ENCODE measurements at regions not wholly inside any gene's neighbourhood (a gene's known extent, or its start where the extent isn't known, plus 50 kb on each side); places are given as distances from the start of the nearest gene placed in this dataset.

GRCh38 chr2:177108890-177109289, 103.7 kb upstream of the HNRNPA3 start:
- H3K36me3 Mint-ChIP-seq (ENCODE audit: low read depth), result no peaks in the 10 kb centered on the region
- intact Hi-C loops (cut with micrococcal nuclease), result no loop called here
- H3K27ac Mint-ChIP-seq, result no peak overlapping the region
- H3K4me3 Mint-ChIP-seq, result no peak overlapping the region
- no peaks in the 10 kb centered on the region for H3K4me1 Mint-ChIP-seq (ENCODE audit: low read depth)
- no peaks in the 10 kb centered on the region for H3K27me3 Mint-ChIP-seq
- no peaks in the 10 kb centered on the region for H3K9me3 Mint-ChIP-seq

- intact Hi-C loops (cut with micrococcal nuclease), result no loop called here
- H3K4me3 Mint-ChIP-seq, result no peak overlapping the region
- H3K4me1 Mint-ChIP-seq (ENCODE audit: low read depth), result no peaks in the 10 kb centered on the region
- no peaks in the 10 kb centered on the region for H3K9me3 Mint-ChIP-seq
- no peaks in the 10 kb centered on the region for H3K36me3 Mint-ChIP-seq (ENCODE audit: low read depth)
- H3K27ac Mint-ChIP-seq, result no peak overlapping the region
- H3K27me3 Mint-ChIP-seq, result no peaks in the 10 kb centered on the region
Observed at GRCh38 chr2:177114712-177115111, 97.9 kb upstream of the HNRNPA3 start.

- H3K9me3 Mint-ChIP-seq, result no peaks in the 10 kb centered on the region
- no peak overlapping the region for H3K27ac Mint-ChIP-seq
- no peaks in the 10 kb centered on the region for H3K36me3 Mint-ChIP-seq (ENCODE audit: low read depth)
- intact Hi-C loops (cut with micrococcal nuclease), result no loop called here
- no peak overlapping the region for H3K4me3 Mint-ChIP-seq
- no peaks in the 10 kb centered on the region for H3K27me3 Mint-ChIP-seq
- H3K4me1 Mint-ChIP-seq (ENCODE audit: low read depth), result no peaks in the 10 kb centered on the region
Observed at GRCh38 chr2:177117755-177118154, 94.8 kb upstream of the HNRNPA3 start.

GRCh38 chr2:177118636-177119035, 94.0 kb upstream of the HNRNPA3 start:
- no peak overlapping the region for H3K4me3 Mint-ChIP-seq
- no peaks in the 10 kb centered on the region for H3K27me3 Mint-ChIP-seq
- no peaks in the 10 kb centered on the region for H3K9me3 Mint-ChIP-seq
- H3K27ac Mint-ChIP-seq, result no peak overlapping the region
- no peaks in the 10 kb centered on the region for H3K4me1 Mint-ChIP-seq (ENCODE audit: low read depth)
- H3K36me3 Mint-ChIP-seq (ENCODE audit: low read depth), result no peaks in the 10 kb centered on the region
- intact Hi-C loops (cut with micrococcal nuclease), result no loop called here

- H3K27ac Mint-ChIP-seq, result no peak overlapping the region
- intact Hi-C loops (cut with micrococcal nuclease), result no loop called here
- H3K4me1 Mint-ChIP-seq (ENCODE audit: low read depth), result no peaks in the 10 kb centered on the region
- H3K4me3 Mint-ChIP-seq, result no peak overlapping the region
- no peaks in the 10 kb centered on the region for H3K27me3 Mint-ChIP-seq
- no peaks in the 10 kb centered on the region for H3K36me3 Mint-ChIP-seq (ENCODE audit: low read depth)
- H3K9me3 Mint-ChIP-seq, result no peaks in the 10 kb centered on the region
Observed at GRCh38 chr2:177119099-177119498, 93.5 kb upstream of the HNRNPA3 start.

- Mint-ChIP-seq H3K9me3 (no peaks in the 10 kb centered on the region), H3K4me1 (ENCODE audit: low read depth) (no peaks in the 10 kb centered on the region), H3K36me3 (ENCODE audit: low read depth) (no peaks in the 10 kb centered on the region), H3K27ac (no peak overlapping the region), H3K27me3 (no peaks in the 10 kb centered on the region), H3K4me3 (no peak overlapping the region)
- intact Hi-C loops (cut with micrococcal nuclease), result no loop called here
Observed at GRCh38 chr2:177123048-177123447, 89.5 kb upstream of the HNRNPA3 start.

GRCh38 chr2:177124371-177124770, 88.2 kb upstream of the HNRNPA3 start:
- Mint-ChIP-seq H3K36me3 (ENCODE audit: low read depth) (no peaks in the 10 kb centered on the region), H3K27me3 (no peaks in the 10 kb centered on the region), H3K4me1 (ENCODE audit: low read depth) (no peaks in the 10 kb centered on the region), H3K4me3 (no peak overlapping the region), H3K27ac (no peak overlapping the region), H3K9me3 (no peaks in the 10 kb centered on the region)
- intact Hi-C loops (cut with micrococcal nuclease), result no loop called here

- no peaks in the 10 kb centered on the region for H3K36me3 Mint-ChIP-seq (ENCODE audit: low read depth)
- H3K9me3 Mint-ChIP-seq, result no peaks in the 10 kb centered on the region
- peaks cover 3% of the 10 kb centered on the region for H3K27me3 Mint-ChIP-seq
- no peak overlapping the region for H3K4me3 Mint-ChIP-seq
- H3K4me1 Mint-ChIP-seq (ENCODE audit: low read depth), result no peaks in the 10 kb centered on the region
- intact Hi-C loops (cut with micrococcal nuclease), result no loop called here
- no peak overlapping the region for H3K27ac Mint-ChIP-seq
Observed at GRCh38 chr2:177127821-177128220, 84.8 kb upstream of the HNRNPA3 start.

- H3K36me3 Mint-ChIP-seq (ENCODE audit: low read depth), result no peaks in the 10 kb centered on the region
- H3K27me3 Mint-ChIP-seq, result peaks cover 3% of the 10 kb centered on the region
- H3K9me3 Mint-ChIP-seq, result no peaks in the 10 kb centered on the region
- no peak overlapping the region for H3K27ac Mint-ChIP-seq
- no peaks in the 10 kb centered on the region for H3K4me1 Mint-ChIP-seq (ENCODE audit: low read depth)
- H3K4me3 Mint-ChIP-seq, result no peak overlapping the region
- intact Hi-C loops (cut with micrococcal nuclease), result no loop called here
Observed at GRCh38 chr2:177129610-177130009, 83.0 kb upstream of the HNRNPA3 start.

GRCh38 chr2:177131858-177132257, 80.7 kb upstream of the HNRNPA3 start:
- Mint-ChIP-seq H3K36me3 (ENCODE audit: low read depth) (no peaks in the 10 kb centered on the region), H3K9me3 (no peaks in the 10 kb centered on the region)
- intact Hi-C loops (cut with micrococcal nuclease), result no loop called here

GRCh38 chr2:177138823-177139222, 73.8 kb upstream of the HNRNPA3 start:
- Mint-ChIP-seq H3K36me3 (ENCODE audit: low read depth) (no peaks in the 10 kb centered on the region), H3K27me3 (peaks cover 2% of the 10 kb centered on the region), H3K9me3 (no peaks in the 10 kb centered on the region), H3K4me3 (no peak overlapping the region), H3K4me1 (ENCODE audit: low read depth) (no peaks in the 10 kb centered on the region), H3K27ac (no peak overlapping the region)
- intact Hi-C loops (cut with micrococcal nuclease), result no loop called here

More at GRCh38 chr2:177131858-177132257, 80.7 kb upstream of the HNRNPA3 start:
- Mint-ChIP-seq H3K4me3 (no peak overlapping the region), H3K27ac (no peak overlapping the region), H3K4me1 (ENCODE audit: low read depth) (no peaks in the 10 kb centered on the region), H3K27me3 (peaks cover 3% of the 10 kb centered on the region)

- intact Hi-C loops (cut with micrococcal nuclease), result loop anchor here (10.0 kb wide), 2 partner anchors 587 to 687 kb away; no protein-coding TSS in a partner anchor
- H3K4me1 Mint-ChIP-seq (ENCODE audit: low read depth), result no peaks in the 10 kb centered on the region
- H3K9me3 Mint-ChIP-seq, result no peaks in the 10 kb centered on the region
- H3K27me3 Mint-ChIP-seq, result peaks cover 2% of the 10 kb centered on the region
- H3K4me3 Mint-ChIP-seq, result no peak overlapping the region
- no peak overlapping the region for H3K27ac Mint-ChIP-seq
- H3K36me3 Mint-ChIP-seq (ENCODE audit: low read depth), result no peaks in the 10 kb centered on the region
Observed at GRCh38 chr2:177141866-177142265, 70.7 kb upstream of the HNRNPA3 start.

GRCh38 chr2:177143444-177143843, 69.2 kb upstream of the HNRNPA3 start:
- Mint-ChIP-seq H3K27ac (no peak overlapping the region), H3K27me3 (peaks cover 11% of the 10 kb centered on the region), H3K9me3 (no peaks in the 10 kb centered on the region), H3K4me1 (ENCODE audit: low read depth) (peaks cover 6% of the 10 kb centered on the region), H3K4me3 (no peak overlapping the region), H3K36me3 (ENCODE audit: low read depth) (no peaks in the 10 kb centered on the region)
- intact Hi-C loops (cut with micrococcal nuclease), result loop anchor here (10.0 kb wide), 2 partner anchors 589 to 689 kb away; no protein-coding TSS in a partner anchor

GRCh38 chr2:177147093-177147694, 65.4 kb upstream of the HNRNPA3 start:
- intact Hi-C loops (cut with micrococcal nuclease), result loop anchor here (2.0 to 10.0 kb wide), 5 partner anchors 335 to 1020 kb away; no protein-coding TSS in a partner anchor
- Mint-ChIP-seq H3K4me3 (no peak overlapping the region), H3K4me1 (ENCODE audit: low read depth) (peaks cover 10% of the 10 kb centered on the region), H3K27me3 (peaks cover 30% of the 10 kb centered on the region), H3K36me3 (ENCODE audit: low read depth) (no peaks in the 10 kb centered on the region), H3K27ac (no peak overlapping the region), H3K9me3 (no peaks in the 10 kb centered on the region)

- Mint-ChIP-seq H3K4me3 (no peak overlapping the region), H3K36me3 (ENCODE audit: low read depth) (no peaks in the 10 kb centered on the region), H3K27ac (no peak overlapping the region), H3K4me1 (ENCODE audit: low read depth) (peaks cover 10% of the 10 kb centered on the region), H3K27me3 (peaks cover 30% of the 10 kb centered on the region), H3K9me3 (no peaks in the 10 kb centered on the region)
- intact Hi-C loops (cut with micrococcal nuclease), result loop anchor here (2.0 to 10.0 kb wide), 5 partner anchors 336 to 1021 kb away; no protein-coding TSS in a partner anchor
Observed at GRCh38 chr2:177147834-177148445, 64.7 kb upstream of the HNRNPA3 start.

Measured in dendritic cell treated with granulocyte-macrophage colony-stimulating factor and Interleukin-4, amounts not matched to agents 40 ng/mL and 50 ng/mL, for 4 days (primary cell).